ENCODE measurements at regions not wholly inside any gene's neighbourhood (a gene's known extent, or its start where the extent isn't known, plus 50 kb on each side); places are given as distances from the start of the nearest gene placed in this dataset.

DNA sequence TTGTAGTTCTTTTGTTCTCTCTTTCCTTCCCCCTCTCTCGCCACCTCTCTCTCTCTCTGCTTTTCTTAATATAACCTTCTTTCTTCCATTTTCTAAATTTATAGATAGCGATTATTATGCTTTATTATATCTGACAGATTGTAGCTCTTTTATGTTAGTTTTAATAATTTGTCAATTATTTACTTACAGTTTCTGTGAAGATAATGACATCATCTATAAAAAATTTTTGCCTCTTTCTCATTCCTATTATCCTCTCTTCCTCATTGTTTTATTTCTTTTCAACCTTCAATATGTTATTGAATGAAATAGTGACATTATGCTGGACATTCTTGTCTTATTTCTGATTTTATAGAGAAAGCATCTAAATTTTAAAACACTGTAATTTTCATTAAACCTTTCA lies 469.6 kb upstream of the NRG3 start:
- H3K36me3 ChIP-seq (ENCODE audit: insufficient read depth, low read length): no peaks in the 10 kb centered on the region
- H3F3A ChIP-seq (ENCODE audit: insufficient read depth, low read length): no peaks in the 10 kb centered on the region
- no peak overlapping the region for H3K4me2 ChIP-seq (ENCODE audit: low read length)
- H3K9me3 ChIP-seq (ENCODE audit: low read length): no peaks in the 10 kb centered on the region
- H3K9me2 ChIP-seq (ENCODE audit: low read depth, low read length): no peaks in the 10 kb centered on the region
- H4K20me1 ChIP-seq (ENCODE audit: insufficient read depth, low read length): no peaks in the 10 kb centered on the region
- no peak overlapping the region for H3K9ac ChIP-seq (ENCODE audit: low read length)
- no peak for TF ChIP-seq EZH2 (IDR thresholded peaks at IDR 0.05; ENCODE audit: borderline replicate concordance, low read length)
- TF ChIP-seq, protein P1, sequence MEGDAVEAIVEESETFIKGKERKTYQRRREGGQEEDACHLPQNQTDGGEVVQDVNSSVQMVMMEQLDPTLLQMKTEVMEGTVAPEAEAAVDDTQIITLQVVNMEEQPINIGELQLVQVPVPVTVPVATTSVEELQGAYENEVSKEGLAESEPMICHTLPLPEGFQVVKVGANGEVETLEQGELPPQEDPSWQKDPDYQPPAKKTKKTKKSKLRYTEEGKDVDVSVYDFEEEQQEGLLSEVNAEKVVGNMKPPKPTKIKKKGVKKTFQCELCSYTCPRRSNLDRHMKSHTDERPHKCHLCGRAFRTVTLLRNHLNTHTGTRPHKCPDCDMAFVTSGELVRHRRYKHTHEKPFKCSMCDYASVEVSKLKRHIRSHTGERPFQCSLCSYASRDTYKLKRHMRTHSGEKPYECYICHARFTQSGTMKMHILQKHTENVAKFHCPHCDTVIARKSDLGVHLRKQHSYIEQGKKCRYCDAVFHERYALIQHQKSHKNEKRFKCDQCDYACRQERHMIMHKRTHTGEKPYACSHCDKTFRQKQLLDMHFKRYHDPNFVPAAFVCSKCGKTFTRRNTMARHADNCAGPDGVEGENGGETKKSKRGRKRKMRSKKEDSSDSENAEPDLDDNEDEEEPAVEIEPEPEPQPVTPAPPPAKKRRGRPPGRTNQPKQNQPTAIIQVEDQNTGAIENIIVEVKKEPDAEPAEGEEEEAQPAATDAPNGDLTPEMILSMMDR (IDR thresholded peaks at IDR 0.05; ENCODE audit: low read length): no peak
- H3K27ac ChIP-seq (ENCODE audit: low read depth, low read length, poor library complexity, severe bottlenecking): no peak overlapping the region
- H3K4me1 ChIP-seq (ENCODE audit: insufficient read depth, low read length, severe bottlenecking): no peaks in the 10 kb centered on the region
- no peaks in the 10 kb centered on the region for H3K27me3 ChIP-seq (ENCODE audit: insufficient read depth, low read length)
- H3K4me3 ChIP-seq (ENCODE audit: low read depth, low read length, poor library complexity, severe bottlenecking): no peak overlapping the region
- no peaks in the 10 kb centered on the region for H3K79me2 ChIP-seq (ENCODE audit: insufficient read depth, low read length)
- no peak overlapping the region for H2AFZ ChIP-seq (ENCODE audit: low read length)

DNA sequence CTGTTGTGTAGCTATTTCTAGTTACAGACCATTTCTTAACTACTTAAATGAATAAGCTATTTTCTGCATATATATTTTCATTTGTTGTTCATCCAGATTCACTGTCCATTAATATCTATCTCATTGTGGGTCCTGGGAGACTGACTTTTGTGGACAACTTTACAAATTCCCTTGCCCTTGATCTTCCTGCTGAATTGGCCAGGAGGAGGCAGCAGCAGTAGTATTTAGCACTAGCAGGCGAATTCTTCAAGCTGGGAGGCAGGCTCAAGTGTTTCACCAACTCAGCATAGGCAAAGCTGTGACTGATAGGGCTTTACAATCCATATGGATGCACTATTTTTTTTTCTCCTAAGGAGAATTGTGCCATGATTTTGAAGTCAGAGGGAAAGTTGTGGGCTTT lies 461.0 kb upstream of the NRG3 start:
- no peaks in the 10 kb centered on the region for H3K9me3 ChIP-seq (ENCODE audit: low read length)
- H3K27me3 ChIP-seq (ENCODE audit: insufficient read depth, low read length): no peaks in the 10 kb centered on the region
- H3K4me1 ChIP-seq (ENCODE audit: insufficient read depth, low read length, severe bottlenecking): no peaks in the 10 kb centered on the region
- H3K4me2 ChIP-seq (ENCODE audit: low read length): no peak overlapping the region
- H3F3A ChIP-seq (ENCODE audit: insufficient read depth, low read length): no peaks in the 10 kb centered on the region
- H3K9me2 ChIP-seq (ENCODE audit: low read depth, low read length): no peaks in the 10 kb centered on the region
- H2AFZ ChIP-seq (ENCODE audit: low read length): no peak overlapping the region
- no peak overlapping the region for H3K9ac ChIP-seq (ENCODE audit: low read length)
- no peaks in the 10 kb centered on the region for H3K79me2 ChIP-seq (ENCODE audit: insufficient read depth, low read length)
- H3K36me3 ChIP-seq (ENCODE audit: insufficient read depth, low read length): no peaks in the 10 kb centered on the region
- no peak overlapping the region for H3K4me3 ChIP-seq (ENCODE audit: low read depth, low read length, poor library complexity, severe bottlenecking)
- TF ChIP-seq EZH2 (IDR thresholded peaks at IDR 0.05; ENCODE audit: borderline replicate concordance, low read length): no peak
- TF ChIP-seq, protein P1 (IDR thresholded peaks at IDR 0.05; ENCODE audit: low read length): no peak
- H4K20me1 ChIP-seq (ENCODE audit: insufficient read depth, low read length): no peaks in the 10 kb centered on the region
- no peak overlapping the region for H3K27ac ChIP-seq (ENCODE audit: low read depth, low read length, poor library complexity, severe bottlenecking)

DNA sequence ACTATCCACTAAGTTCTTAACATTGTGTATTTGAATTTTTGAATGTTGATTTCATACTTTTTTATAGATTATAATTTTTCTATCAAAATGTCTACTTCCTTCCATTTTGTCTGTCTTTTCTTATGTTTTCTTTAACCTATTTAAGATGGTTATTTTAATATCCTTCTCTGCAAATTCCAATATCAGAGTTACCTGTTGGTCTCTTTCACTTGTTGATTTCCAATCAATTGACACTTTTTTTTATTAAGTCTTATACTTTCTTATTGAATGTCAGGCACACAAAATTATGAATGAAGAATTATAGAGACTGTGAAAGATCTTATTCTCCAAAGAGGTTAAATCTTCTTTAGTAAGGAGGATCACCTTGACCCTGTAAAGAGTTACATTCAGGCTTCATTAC lies 448.3 kb upstream of the NRG3 start:
- H3K4me1 ChIP-seq (ENCODE audit: insufficient read depth, low read length, severe bottlenecking): no peaks in the 10 kb centered on the region
- no peaks in the 10 kb centered on the region for H3F3A ChIP-seq (ENCODE audit: insufficient read depth, low read length)
- no peak overlapping the region for H2AFZ ChIP-seq (ENCODE audit: low read length)
- H3K9me3 ChIP-seq (ENCODE audit: low read length): no peaks in the 10 kb centered on the region
- H3K27ac ChIP-seq (ENCODE audit: low read depth, low read length, poor library complexity, severe bottlenecking): no peak overlapping the region
- no peak overlapping the region for H3K9ac ChIP-seq (ENCODE audit: low read length)
- TF ChIP-seq, protein P1 (IDR thresholded peaks at IDR 0.05; ENCODE audit: low read length): no peak
- no peaks in the 10 kb centered on the region for H3K27me3 ChIP-seq (ENCODE audit: insufficient read depth, low read length)
- no peak overlapping the region for H3K4me2 ChIP-seq (ENCODE audit: low read length)
- no peaks in the 10 kb centered on the region for H3K79me2 ChIP-seq (ENCODE audit: insufficient read depth, low read length)
- no peak overlapping the region for H3K4me3 ChIP-seq (ENCODE audit: low read depth, low read length, poor library complexity, severe bottlenecking)
- H3K9me2 ChIP-seq (ENCODE audit: low read depth, low read length): no peaks in the 10 kb centered on the region
- no peaks in the 10 kb centered on the region for H3K36me3 ChIP-seq (ENCODE audit: insufficient read depth, low read length)
- H4K20me1 ChIP-seq (ENCODE audit: insufficient read depth, low read length): no peaks in the 10 kb centered on the region
